Neural progenitor cell (in vitro differentiated cells): ENCODE measurements at regions not wholly inside any gene's neighbourhood (a gene's known extent, or its start where the extent isn't known, plus 50 kb on each side); places are given as distances from the start of the nearest gene placed in this dataset.

Experiments
- DNase-seq: peaks from one replicate; pipeline ENCODE4 v3.0.0-alpha.2; 2016; ENCODE audit warnings: low spot score
- H2AFZ ChIP-seq: fragments of 200-600 bp; sonication (generic); replicated peaks from 2 replicates; pipeline ENCODE4 v1.6.1; 2016; ENCODE audit warnings: antibody characterized with exemption
- H3F3A ChIP-seq: fragments of 200-600 bp; sonication (generic); 2 replicates; pipeline ENCODE4 v1.6.1; 2016; ENCODE audit warnings: antibody characterized with exemption, low read depth
- H3K27ac ChIP-seq: fragments of 200-600 bp; sonication (generic); 2 replicates; pipeline ENCODE4 v1.5.1; 2016; ENCODE audit warnings: mild to moderate bottlenecking
- H3K27me3 ChIP-seq: fragments of 200-600 bp; sonication (generic); 2 replicates; pipeline ENCODE4 v1.6.1; 2016; ENCODE audit warnings: mild to moderate bottlenecking, moderate library complexity
- H3K36me3 ChIP-seq: fragments of 200-600 bp; sonication (generic); 2 replicates; pipeline ENCODE4 v1.5.1; 2016
- H3K4me1 ChIP-seq: fragments of 200-600 bp; sonication (generic); 2 replicates; pipeline ENCODE4 v1.6.1; 2016; ENCODE audit warnings: mixed run types
- H3K4me2 ChIP-seq: fragments of 200-600 bp; sonication (generic); 2 replicates; pipeline ENCODE4 v1.6.1; 2016
- H3K4me3 ChIP-seq: fragments of 200-600 bp; sonication (generic); 2 replicates; pipeline ENCODE4 v1.5.1; 2016
- H3K79me2 ChIP-seq: fragments of 200-600 bp; sonication (generic); 2 replicates; pipeline ENCODE4 v1.6.1; 2016; ENCODE audit warnings: low read depth
- H3K9ac ChIP-seq: fragments of 200-600 bp; sonication (generic); 2 replicates; pipeline ENCODE4 v1.6.1; 2016
- H3K9me3 ChIP-seq: fragments of 200-600 bp; sonication (generic); 2 replicates; pipeline ENCODE4 v1.5.1; 2016; ENCODE audit warnings: low read depth
- H4K20me1 ChIP-seq: fragments of 200-600 bp; sonication (generic); 2 replicates; pipeline ENCODE4 v1.6.1; 2016; ENCODE audit warnings: low read depth
- H3K27ac Mint-ChIP-seq: 3 replicates; pipeline ENCODE4 v1.8.0; 2021; ENCODE audit warnings: mixed read lengths
- H3K27me3 Mint-ChIP-seq: 2 replicates; pipeline ENCODE4 v1.8.0; 2022; ENCODE audit warnings: low read depth, mild to moderate bottlenecking, inconsistent platforms, moderate library complexity, mixed read lengths; ENCODE audit not compliant: insufficient read depth
- H3K36me3 Mint-ChIP-seq: 3 replicates; pipeline ENCODE4 v1.8.0; 2021; ENCODE audit warnings: mixed read lengths
- H3K4me1 Mint-ChIP-seq: 3 replicates; pipeline ENCODE4 v1.8.0; 2021; ENCODE audit warnings: mixed read lengths
- H3K4me3 Mint-ChIP-seq: 3 replicates; pipeline ENCODE4 v1.8.0; 2021; ENCODE audit warnings: mild to moderate bottlenecking, moderate library complexity, mixed read lengths
- H3K9me3 Mint-ChIP-seq: 3 replicates; pipeline ENCODE4 v1.8.0; 2020; ENCODE audit warnings: mixed read lengths
- EZH2 ChIP-seq: fragments of 200-600 bp; sonication (generic); IDR thresholded peaks from 2 replicates; pipeline ENCODE4 v1.6.1; 2017; ENCODE audit warnings: antibody characterized with exemption, mild to moderate bottlenecking, moderate library complexity
- EZH2phosphoT487 ChIP-seq: fragments of 200-600 bp; sonication (generic); IDR thresholded peaks from 2 replicates; pipeline ENCODE4 v1.6.1; 2017; ENCODE audit warnings: antibody characterized with exemption
- TF ChIP-seq, protein P1 (sequence below): fragments of 200-600 bp; sonication (generic); IDR thresholded peaks from 2 replicates; pipeline ENCODE4 v1.5.1; 2017; ENCODE audit warnings: antibody characterized with exemption, mild to moderate bottlenecking

DNA sequence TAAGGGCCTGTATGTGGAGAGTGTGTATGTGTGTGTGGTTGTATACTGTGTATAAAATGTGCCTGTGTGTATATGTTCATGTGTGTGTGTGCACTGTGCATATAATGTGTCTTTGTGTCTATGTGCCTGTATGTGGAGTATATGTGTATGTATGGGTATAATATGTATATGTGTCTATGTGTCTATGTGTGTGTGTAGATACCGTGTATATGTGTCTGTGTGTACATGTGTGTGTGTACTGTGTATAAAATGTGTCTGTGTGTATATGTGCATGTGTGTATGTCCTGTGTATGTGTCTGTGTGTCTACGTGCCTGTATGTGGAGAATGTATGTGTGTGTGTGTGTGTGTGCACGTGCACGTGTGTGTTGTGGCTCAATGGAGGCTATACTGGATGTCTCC lies 200.4 kb upstream of the ZFHX3 start:
- Mint-ChIP-seq H3K27ac (no peak overlapping the region), H3K36me3 (no peaks in the 10 kb centered on the region), H3K9me3 (peaks cover 5% of the 10 kb centered on the region), H3K27me3 (no peaks in the 10 kb centered on the region), H3K4me3 (no peak overlapping the region), H3K4me1 (no peaks in the 10 kb centered on the region)
- Histone ChIP-seq H3F3A (peaks cover 2% of the 10 kb centered on the region), H3K4me3 (no peak overlapping the region), H4K20me1 (no peaks in the 10 kb centered on the region), H3K4me1 (no peaks in the 10 kb centered on the region), H3K27me3 (no peaks in the 10 kb centered on the region), H3K9ac (no peak overlapping the region), H3K36me3 (no peaks in the 10 kb centered on the region), H3K27ac (no peak overlapping the region), H3K4me2 (no peak overlapping the region), H3K9me3 (no peaks in the 10 kb centered on the region), H3K79me2 (no peaks in the 10 kb centered on the region), H2AFZ (no peak overlapping the region)
- TF ChIP-seq, protein P1, sequence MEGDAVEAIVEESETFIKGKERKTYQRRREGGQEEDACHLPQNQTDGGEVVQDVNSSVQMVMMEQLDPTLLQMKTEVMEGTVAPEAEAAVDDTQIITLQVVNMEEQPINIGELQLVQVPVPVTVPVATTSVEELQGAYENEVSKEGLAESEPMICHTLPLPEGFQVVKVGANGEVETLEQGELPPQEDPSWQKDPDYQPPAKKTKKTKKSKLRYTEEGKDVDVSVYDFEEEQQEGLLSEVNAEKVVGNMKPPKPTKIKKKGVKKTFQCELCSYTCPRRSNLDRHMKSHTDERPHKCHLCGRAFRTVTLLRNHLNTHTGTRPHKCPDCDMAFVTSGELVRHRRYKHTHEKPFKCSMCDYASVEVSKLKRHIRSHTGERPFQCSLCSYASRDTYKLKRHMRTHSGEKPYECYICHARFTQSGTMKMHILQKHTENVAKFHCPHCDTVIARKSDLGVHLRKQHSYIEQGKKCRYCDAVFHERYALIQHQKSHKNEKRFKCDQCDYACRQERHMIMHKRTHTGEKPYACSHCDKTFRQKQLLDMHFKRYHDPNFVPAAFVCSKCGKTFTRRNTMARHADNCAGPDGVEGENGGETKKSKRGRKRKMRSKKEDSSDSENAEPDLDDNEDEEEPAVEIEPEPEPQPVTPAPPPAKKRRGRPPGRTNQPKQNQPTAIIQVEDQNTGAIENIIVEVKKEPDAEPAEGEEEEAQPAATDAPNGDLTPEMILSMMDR = no peak
- TF ChIP-seq EZH2phosphoT487 (no peak), EZH2 (no peak)
- DNase-seq = no peak

DNA sequence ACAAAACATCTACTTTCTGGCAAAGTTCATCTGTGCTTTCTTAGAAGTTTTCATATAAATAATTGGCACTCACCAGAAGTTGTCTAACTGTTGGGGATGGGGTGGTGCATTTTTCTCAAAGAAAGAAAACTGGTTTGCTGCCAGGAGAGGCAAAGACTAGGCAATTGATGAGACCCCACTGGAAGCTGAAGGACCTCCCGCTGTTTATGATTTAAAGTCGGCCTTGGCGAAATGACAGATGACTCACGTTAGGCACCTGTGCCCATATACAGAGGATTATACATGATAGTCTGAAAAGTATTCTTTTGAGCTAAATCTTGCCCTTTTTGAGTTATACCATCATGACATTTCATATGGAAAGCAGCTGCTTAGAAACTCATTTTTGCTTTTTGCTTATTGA lies 193.0 kb upstream of the ZFHX3 start:
- TF ChIP-seq EZH2phosphoT487 = no peak
- TF ChIP-seq, protein P1 = no peak
- no peak for TF ChIP-seq EZH2
- H3F3A ChIP-seq = no peaks in the 10 kb centered on the region
- H3K4me1 Mint-ChIP-seq = no peaks in the 10 kb centered on the region

DNA sequence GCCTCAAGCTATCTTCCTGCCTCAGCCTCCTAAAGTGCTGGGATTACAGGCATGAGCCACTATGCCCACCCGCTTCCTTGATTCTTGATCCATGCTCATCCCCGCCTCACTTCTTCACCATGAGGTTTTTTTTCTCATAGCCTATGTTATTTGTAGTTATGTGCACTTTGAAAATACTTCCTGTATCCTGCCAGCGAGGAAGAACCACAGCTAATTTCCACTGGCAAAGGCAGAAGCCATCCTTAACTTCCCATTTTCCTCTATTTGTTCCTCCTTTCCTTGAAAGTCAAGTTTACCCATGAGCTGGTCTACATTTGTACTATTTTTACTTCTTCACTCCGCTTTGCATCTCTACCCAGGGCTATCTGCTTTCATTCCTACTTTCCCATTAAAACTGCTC lies 189.7 kb upstream of the ZFHX3 start:
- Histone ChIP-seq H3K36me3 (no peaks in the 10 kb centered on the region), H4K20me1 (no peaks in the 10 kb centered on the region), H3K4me3 (no peak overlapping the region), H3K9me3 (no peaks in the 10 kb centered on the region), H3K27me3 (no peaks in the 10 kb centered on the region), H3K4me2 (no peak overlapping the region), H3F3A (no peaks in the 10 kb centered on the region), H3K27ac (no peak overlapping the region), H3K9ac (no peak overlapping the region), H2AFZ (no peak overlapping the region), H3K4me1 (no peaks in the 10 kb centered on the region), H3K79me2 (no peaks in the 10 kb centered on the region)
- no peak overlapping the region for H3K4me3 Mint-ChIP-seq
- H3K27me3 Mint-ChIP-seq = peaks cover 2% of the 10 kb centered on the region
- TF ChIP-seq, protein P1 = no peak
- no peak for TF ChIP-seq EZH2phosphoT487
- TF ChIP-seq EZH2 = no peak
- no peak for DNase-seq
- H3K4me1 Mint-ChIP-seq = peaks cover 8% of the 10 kb centered on the region
- H3K36me3 Mint-ChIP-seq = peaks cover 2% of the 10 kb centered on the region
- H3K27ac Mint-ChIP-seq = no peak overlapping the region
- H3K9me3 Mint-ChIP-seq = peaks cover 2% of the 10 kb centered on the region

More for the DNA sequence above, 193.0 kb upstream of the ZFHX3 start:
- no peak overlapping the region for H3K4me3 Mint-ChIP-seq
- peaks cover 2% of the 10 kb centered on the region for H3K36me3 Mint-ChIP-seq
- H3K27ac ChIP-seq = no peak overlapping the region
- H3K4me2 ChIP-seq = no peak overlapping the region
- H3K27me3 ChIP-seq = no peaks in the 10 kb centered on the region
- no peaks in the 10 kb centered on the region for H3K36me3 ChIP-seq
- no peak overlapping the region for H3K9ac ChIP-seq
- H3K27me3 Mint-ChIP-seq = no peaks in the 10 kb centered on the region
- H3K9me3 ChIP-seq = no peaks in the 10 kb centered on the region
- peaks cover 2% of the 10 kb centered on the region for H3K9me3 Mint-ChIP-seq
- DNase-seq = no peak
- no peaks in the 10 kb centered on the region for H3K79me2 ChIP-seq
- no peak overlapping the region for H3K27ac Mint-ChIP-seq
- H2AFZ ChIP-seq = no peak overlapping the region
- H3K4me3 ChIP-seq = no peak overlapping the region
- H4K20me1 ChIP-seq = no peaks in the 10 kb centered on the region
- no peaks in the 10 kb centered on the region for H3K4me1 ChIP-seq

DNA sequence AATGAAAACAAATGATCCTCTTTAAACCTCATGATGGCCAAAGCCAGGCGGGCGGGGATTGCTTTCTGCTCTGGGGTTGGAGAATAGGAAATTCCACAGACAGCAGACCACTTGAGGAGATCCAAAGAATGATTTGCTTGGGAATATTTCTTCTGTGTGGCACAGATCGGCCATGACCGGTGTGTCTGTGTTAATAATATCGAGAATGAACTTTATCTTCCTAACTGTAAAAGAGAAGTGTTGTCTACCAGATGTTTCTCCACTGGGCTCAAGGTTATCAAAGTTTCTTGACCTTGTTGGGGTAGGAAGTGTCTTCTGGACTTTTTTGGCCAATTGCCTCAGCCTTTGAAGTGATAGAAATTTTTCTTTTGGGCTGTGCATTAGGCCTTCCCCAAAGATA lies 186.6 kb upstream of the ZFHX3 start:
- no peak overlapping the region for H3K4me3 ChIP-seq
- no peaks in the 10 kb centered on the region for H3K36me3 Mint-ChIP-seq
- no peak overlapping the region for H2AFZ ChIP-seq

More for the DNA sequence above, 186.6 kb upstream of the ZFHX3 start:
- Mint-ChIP-seq H3K4me1 (peaks cover 8% of the 10 kb centered on the region), H3K4me3 (no peak overlapping the region), H3K27ac (no peak overlapping the region), H3K9me3 (no peaks in the 10 kb centered on the region), H3K27me3 (peaks cover 2% of the 10 kb centered on the region)
- no peak for DNase-seq
- no peaks in the 10 kb centered on the region for H3K79me2 ChIP-seq
- H3K9ac ChIP-seq = no peak overlapping the region
- H3K27ac ChIP-seq = no peak overlapping the region
- H3K4me1 ChIP-seq = no peaks in the 10 kb centered on the region
- no peaks in the 10 kb centered on the region for H3F3A ChIP-seq
- no peaks in the 10 kb centered on the region for H4K20me1 ChIP-seq
- no peaks in the 10 kb centered on the region for H3K27me3 ChIP-seq
- H3K36me3 ChIP-seq = no peaks in the 10 kb centered on the region
- no peaks in the 10 kb centered on the region for H3K9me3 ChIP-seq
- no peak overlapping the region for H3K4me2 ChIP-seq
- TF ChIP-seq EZH2 (no peak), EZH2phosphoT487 (no peak)
- TF ChIP-seq, protein P1 = no peak
